ENCODE measurements at regions not wholly inside any gene's neighbourhood (a gene's known extent, or its start where the extent isn't known, plus 50 kb on each side); places are given as distances from the start of the nearest gene placed in this dataset.

DNA sequence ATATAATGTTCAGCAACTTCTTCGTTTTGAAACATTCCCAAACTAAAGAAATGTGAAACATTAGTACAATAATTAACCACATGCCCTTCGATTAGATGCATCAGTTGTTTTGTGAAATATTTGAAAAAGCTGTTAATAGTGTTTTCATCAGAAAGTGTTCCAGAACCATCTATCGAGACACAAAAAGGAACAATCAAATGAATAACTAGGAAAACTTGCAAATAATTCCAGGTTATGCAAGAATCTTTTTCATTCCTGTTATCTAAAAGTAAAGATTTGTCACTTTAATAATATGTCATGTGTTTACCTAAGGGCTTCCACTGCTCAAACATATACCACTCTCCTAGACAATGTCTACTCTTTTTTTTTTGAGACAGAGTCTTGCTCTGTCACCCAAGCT is 904.2 kb upstream of the MIR17HG start:
- TF ChIP-seq, protein P1, sequence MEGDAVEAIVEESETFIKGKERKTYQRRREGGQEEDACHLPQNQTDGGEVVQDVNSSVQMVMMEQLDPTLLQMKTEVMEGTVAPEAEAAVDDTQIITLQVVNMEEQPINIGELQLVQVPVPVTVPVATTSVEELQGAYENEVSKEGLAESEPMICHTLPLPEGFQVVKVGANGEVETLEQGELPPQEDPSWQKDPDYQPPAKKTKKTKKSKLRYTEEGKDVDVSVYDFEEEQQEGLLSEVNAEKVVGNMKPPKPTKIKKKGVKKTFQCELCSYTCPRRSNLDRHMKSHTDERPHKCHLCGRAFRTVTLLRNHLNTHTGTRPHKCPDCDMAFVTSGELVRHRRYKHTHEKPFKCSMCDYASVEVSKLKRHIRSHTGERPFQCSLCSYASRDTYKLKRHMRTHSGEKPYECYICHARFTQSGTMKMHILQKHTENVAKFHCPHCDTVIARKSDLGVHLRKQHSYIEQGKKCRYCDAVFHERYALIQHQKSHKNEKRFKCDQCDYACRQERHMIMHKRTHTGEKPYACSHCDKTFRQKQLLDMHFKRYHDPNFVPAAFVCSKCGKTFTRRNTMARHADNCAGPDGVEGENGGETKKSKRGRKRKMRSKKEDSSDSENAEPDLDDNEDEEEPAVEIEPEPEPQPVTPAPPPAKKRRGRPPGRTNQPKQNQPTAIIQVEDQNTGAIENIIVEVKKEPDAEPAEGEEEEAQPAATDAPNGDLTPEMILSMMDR (IDR thresholded peaks at IDR 0.05): no peak
- TF ChIP-seq POLR2A (IDR thresholded peaks at IDR 0.05) (no peak), POLR2AphosphoS5 (IDR thresholded peaks at IDR 0.05) (no peak)
